Daoy (cell line): ENCODE measurements at regions not wholly inside any gene's neighbourhood (a gene's known extent, or its start where the extent isn't known, plus 50 kb on each side); places are given as distances from the start of the nearest gene placed in this dataset.

Source experiments
- DNase-seq: peaks from one replicate; pipeline ENCODE4 v3.0.0-alpha.2; 2015; ENCODE audit warnings: low read depth

DNA sequence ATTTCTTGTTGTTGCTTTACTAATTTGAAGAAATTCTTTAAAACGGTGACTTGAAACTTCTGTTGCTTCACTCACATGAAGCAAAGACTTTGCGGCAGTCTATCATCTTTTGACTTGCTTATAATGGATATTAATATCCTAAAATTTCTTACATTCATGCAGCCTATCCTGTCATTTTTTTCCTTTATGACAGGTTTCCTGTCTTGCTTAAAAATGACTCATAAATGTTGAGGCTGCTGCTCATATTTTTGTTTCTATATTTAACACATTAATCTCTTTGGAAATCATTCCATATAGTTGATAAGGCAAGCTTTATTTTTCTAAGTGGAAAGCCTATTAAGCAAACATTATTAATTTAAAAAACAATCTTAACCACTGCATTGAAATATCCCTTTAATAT lies 176.6 kb upstream of the GALNTL6 start:
- DNase-seq = no peak

DNA sequence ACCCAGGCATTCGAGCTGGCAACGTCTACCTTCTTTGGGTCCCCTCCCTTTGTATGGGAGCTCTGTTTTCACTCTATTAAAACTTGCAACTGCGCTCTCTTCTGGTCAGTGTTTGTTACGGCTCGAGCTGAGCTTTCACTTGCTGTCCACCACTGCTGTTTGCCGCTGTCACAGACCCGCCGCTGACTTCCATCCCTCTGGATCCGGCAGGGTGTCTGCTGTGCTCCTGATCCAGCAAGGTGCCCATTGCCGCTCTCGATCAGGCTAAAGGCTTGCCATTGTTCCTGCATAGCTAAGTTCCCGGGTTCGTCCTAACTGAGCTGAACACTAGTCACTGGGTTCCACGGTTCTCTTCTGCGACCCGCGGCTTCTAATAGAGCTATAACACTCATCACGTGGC lies 183.5 kb upstream of the GALNTL6 start:
- no peak for DNase-seq

DNA sequence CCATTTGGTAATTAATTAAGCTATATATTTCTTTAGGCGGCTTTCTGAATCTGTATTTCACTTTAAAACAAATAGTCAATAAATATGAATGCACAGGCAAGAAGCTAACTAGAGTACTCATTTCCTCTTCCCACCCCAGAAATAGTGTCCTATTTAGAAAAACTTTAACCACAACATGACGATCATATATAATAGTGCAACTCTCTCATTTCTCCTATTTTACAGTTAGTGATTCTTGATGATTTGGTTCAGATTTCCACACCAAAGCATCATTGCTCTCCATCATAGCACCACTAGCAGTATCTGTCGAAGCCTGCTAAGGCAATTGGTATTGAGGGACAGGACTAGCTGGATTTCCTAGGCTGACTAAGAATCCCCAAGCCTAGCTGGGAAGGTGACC lies 184.0 kb upstream of the GALNTL6 start:
- DNase-seq = no peak

DNA sequence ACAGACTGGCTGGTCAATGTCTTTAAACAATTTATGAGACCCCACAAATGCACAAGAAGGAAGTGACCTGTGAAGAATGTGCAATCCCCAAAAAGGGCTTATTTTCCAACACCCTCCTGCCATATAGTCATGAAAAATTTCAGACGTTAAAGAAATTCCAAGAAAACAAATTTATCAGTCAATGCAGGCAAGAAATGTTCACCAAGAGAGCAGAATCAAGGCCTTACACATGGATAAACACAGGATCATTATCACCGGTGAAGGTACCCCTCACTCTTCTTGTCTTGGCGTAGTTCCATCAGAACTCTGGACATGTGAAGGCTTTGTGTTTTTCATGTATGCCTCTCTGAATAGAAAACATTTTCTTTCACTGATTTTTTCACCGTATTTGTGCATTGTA lies 186.7 kb upstream of the GALNTL6 start:
- no peak for DNase-seq

DNA sequence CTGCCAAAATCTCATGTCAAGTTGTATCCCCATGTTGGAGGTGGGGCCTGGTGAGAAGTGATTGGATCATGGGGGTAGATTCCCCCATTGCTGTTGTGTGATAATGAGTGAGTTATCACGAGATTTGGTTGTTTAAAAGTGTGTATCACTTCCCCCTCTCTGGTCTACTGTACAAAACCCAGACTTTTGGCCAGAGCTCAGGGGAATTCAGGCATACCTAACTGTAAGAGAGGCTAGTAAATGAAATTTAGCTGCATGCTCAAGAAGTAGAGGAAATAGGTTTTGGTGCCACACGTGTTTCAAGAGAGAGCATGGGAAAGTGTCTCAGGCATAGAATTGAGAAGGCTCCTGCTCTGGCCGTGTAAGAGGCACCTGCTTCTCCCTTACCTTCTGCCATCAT lies 190.5 kb upstream of the GALNTL6 start:
- no peak for DNase-seq

DNA sequence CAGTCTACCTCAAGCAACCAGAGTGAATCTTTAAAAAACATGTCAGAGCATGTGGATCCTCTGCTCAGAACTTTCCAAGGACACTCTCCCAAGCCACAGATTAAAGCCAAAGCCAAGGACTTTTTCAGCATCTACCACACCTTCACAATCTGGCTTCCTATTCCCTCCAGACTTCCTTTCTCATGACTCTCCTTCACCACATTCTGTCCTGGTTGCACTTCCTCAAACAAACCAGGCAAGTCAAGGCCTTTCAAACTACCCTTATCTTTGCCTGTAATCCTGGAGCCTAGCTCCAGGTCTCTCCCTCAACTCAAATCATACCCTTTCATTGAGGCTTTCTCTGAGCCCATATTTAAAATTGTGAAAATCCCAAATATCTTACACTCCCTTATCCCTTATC lies 191.6 kb upstream of the GALNTL6 start:
- no peak for DNase-seq

DNA sequence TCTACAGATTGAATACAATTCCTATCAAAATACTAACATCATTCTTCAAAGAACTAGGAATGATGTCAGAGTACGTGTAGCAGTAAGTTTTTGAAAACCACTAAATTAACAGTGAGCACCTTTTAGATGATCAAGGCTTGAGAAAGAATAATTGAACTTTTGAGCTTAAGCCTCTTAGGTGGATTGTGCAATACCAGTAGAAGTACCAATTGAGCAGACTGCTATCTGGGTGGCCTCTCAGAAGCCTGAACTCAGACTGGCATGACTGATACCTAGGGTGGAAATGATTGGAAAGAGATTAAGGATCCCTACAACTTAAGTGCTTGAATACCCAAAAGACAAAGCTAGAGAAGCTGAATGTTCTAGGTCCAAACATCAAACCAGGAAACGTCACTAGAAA lies 200.3 kb upstream of the GALNTL6 start:
- DNase-seq = no peak

DNA sequence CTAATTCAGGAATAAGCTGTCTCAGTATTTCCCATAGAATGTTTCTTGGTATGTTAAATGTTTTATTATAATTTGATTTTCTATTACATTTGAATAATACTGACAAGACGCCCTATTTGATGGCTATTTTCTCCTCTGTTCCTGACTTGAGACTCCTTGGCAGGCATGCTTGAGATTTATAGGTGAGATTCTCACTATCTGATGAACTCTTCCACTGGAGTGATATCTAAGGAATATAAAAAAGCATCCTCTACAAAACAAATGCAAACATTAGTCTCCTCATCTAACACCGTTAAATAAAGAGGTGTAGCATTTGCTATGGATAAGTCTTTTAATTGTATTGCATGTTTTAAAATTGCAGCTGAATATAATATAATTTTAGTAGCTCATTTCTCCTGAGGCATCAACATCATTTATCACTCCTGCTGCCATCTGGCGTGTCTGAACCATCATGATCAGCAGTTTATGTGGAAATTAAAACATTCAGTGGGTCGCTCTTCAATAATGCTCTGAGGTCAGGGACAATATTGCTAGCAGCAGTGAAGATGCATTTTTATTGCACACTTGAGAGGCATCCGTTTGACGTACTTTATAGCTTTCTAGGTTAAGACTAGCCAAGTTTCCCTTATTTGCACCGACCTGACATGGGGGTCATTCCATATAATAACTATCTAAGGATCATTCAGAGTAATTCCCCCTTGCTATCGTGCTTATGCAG lies 210.4 kb upstream of the GALNTL6 start:
- DNase-seq = no peak

DNA sequence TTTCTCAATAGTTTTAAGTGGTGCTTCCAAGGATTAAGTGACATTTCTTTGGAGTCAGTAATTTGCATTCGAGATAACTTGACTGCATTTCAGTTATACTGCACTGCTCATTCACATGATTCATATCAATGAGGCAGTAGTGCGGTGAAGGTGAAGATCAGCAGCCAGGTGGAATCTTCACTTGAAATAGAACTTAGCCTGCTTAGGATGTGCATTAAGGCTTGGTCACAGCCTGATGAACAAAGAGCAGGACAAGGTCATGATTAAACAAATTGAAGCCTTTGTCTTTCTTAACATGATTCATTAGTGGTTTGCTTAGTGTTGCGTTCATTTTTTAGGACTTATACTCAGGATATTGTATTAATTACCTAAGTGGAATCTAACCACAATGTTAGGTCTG lies 212.1 kb upstream of the GALNTL6 start:
- DNase-seq = no peak

DNA sequence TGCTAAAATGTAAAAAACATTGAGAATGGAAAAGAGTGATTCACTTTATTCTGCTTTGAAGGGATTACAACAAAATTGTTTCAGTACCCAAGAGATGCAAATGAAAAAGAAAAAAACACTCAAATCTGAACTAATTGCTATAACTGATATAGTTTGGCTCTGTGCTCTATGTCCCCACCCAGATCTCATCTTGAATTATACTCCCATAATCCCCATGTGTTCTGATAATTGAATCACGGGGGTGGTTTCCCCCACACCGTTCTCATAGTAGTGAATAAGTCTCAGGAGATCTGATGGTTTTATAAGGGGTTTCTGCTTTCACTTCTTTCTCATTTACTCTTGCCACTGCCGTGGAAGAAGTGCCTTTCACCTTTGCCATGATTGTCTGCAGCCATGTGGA lies 213.6 kb upstream of the GALNTL6 start:
- no peak for DNase-seq

DNA sequence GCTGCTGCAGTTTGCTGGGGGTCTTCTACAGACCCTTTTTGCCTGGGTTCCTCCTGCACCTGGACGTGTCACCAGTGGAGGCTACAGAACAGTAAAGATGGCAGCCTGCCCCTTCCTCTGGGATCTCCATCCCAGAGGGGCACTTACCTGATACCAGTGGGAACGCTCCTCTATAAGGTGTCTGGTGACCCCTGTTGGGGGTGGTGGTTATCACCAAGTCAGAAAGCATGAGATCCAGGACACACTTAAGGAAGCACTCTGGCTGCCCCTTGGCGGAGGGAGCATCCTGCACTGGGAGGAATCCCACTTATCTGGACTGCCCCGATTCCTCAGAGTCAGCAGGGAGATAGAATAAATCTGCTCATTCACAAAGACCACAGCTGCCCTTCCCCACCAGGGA lies 218.9 kb upstream of the GALNTL6 start:
- DNase-seq = no peak

DNA sequence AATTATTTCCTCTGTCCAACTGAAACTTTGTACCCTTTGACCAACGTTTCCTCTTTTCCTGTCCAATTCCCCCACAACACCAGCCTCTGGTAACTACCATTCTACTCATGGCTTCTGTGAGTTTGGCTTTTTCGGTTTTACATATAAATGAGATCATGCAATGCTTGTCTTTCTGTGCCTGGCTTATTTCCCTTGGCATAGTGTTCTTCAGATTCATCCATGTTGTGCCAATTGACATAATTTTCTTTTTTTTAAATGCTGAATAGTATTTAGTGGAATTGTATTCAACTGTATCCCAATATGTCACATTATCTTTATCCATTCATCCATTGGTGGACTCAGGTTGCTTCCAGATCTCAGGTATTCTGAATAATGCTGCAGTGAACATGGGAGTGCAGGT lies 222.5 kb upstream of the GALNTL6 start:
- no peak for DNase-seq

DNA sequence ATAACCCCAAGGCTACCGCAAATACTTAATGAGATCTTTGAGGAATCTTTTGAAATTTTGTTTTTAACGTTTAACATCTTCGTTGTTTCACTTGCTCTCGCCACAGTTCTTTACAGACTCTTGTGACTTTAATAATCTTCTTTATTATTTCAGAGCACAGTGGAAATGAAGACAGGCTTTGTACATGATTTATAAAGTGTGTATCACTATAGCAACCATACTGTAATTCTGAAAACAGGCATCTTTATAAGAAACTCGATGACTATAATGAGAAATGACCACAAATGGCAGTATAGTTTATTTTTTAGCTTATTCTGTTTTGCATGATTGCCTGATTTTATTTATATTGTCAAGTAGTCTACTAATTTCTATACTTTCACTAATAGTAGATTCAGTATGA lies 224.4 kb upstream of the GALNTL6 start:
- DNase-seq = no peak

DNA sequence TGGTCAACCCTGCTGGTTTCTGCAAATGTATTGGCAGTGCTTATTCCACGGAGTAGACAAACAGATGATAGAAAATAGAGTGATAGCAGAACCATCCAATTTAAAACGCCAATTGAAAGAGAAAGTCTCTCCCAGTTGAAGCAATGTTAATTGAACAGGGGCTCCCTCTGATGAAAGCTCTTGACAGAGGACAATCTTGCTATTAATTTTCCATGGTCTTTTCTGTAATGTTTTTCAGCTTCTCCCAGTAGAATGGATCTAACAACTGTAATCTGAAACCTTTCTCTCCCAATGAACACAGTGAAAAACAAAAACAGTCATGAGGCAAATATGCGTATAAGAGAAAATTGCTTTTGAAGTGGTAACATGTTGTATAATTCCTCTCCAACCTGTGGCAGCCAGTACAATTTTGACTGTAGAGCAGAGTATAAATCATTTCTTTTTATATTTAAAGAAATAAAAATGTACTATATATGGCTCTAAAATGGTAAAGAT lies 225.1 kb upstream of the GALNTL6 start:
- DNase-seq = no peak

DNA sequence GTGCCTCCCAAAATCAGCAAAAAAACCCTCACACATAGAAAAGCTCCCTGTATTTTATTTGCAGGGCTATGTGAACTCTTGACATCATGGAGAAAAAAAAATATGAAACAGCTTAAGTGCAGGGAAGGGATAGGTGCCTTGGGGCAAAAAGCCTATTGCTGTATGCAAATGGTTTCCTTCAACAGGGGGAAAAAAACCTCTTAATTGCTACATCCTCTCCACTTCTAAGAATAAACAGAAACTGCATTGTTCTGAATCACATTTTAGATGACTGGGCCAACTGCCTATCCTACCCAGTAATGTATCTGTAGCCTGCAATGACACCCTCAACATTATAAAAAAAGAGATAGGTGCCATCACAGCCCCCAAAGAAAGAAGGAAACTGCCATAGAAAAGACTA lies 229.4 kb upstream of the GALNTL6 start:
- DNase-seq = no peak

DNA sequence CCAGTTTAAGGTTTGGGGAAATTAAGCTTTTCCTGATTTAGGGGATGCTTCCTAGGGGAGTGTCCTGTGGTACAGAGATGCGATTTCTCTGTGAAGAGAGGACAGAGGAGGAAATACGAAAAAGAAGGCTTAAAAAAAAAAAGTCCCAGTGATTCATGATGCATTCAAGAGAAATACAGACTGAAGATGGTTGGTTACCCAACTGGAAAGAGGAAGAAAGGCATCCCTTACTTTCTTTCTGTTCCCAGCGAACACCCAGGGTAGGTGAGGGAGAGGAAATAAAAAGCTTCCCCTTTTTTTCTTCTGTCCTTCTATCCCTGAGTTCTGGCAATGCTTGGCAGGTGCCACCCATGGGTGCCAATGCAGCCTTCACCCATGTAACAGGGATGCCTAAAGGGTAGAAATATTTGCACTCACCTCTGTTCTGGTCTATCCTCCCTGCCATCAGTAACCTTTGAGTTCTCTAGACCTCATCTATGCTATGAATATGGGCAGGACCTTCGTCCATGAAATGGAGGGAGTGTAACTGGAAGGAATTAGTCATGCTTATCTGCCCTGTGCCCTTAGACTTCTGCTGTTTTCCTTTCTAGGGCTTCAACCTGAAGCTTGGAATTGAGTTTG lies 230.1 kb upstream of the GALNTL6 start:
- DNase-seq = no peak

DNA sequence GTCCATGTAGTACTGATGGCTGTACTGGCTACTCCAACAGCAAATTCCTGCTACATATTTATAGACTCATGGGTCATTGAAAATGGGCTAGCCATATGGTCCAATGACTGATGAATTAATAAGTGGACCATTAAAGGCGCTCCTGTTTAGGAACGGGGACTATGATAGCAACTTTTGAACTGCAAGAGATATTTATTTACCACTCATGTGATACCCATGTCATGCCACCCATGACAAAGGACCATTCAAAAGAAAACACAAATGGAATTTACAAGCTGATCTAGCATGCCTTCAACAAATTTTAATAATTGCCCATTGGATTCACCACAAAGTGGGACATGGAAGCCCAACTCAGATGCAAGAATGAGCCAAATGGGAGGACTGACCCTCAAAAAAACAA lies 240.0 kb upstream of the GALNTL6 start:
- no peak for DNase-seq

DNA sequence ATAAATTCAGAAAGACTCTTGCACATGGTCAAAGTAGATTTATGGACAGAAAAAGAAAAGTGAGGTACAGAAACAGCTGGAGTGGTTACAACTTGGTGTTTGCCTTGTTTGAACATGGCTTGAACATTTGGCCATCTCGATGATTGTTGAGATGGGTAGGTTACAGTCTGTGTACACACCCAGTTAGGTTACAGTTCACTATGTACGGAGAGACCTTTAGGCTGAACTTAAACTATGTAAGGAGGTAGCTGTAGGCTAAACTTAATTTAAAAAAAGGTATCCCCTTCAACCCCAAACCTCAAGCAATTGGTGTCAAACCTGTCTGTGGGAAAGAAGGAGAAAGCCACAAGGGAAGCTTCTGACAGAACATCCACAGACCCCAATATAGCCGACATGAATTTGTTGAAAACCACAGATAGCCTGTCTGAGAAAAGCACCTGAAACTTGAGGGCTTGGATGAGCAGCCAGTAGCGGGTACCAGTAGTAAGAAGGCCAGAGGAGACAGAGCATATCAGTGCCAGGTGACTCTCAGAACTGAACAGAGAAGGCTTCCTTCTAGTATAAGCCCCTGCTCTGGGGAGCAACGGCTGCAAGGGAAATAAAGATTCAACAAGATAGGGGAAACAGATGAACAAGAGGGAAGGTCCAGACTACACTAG lies 247.9 kb upstream of the GALNTL6 start:
- no peak for DNase-seq

DNA sequence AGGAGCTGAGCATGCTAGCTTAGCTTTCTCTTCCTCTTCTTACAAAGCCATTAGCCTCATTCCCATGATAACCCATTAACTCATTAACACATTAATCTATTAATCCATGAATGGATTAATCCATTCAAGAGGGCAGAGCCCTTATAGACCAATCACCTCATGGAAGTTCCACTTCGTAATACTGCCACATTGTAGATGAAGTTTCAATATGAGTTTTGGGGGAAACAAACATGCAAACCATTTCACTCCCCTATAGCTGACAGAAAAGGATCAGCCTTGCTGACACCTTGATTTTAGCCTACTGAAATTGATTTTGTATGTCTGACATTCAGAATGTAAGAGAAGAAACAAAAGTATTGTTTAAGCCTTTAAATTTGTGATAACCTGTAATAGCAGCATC lies 251.8 kb upstream of the GALNTL6 start:
- no peak for DNase-seq

DNA sequence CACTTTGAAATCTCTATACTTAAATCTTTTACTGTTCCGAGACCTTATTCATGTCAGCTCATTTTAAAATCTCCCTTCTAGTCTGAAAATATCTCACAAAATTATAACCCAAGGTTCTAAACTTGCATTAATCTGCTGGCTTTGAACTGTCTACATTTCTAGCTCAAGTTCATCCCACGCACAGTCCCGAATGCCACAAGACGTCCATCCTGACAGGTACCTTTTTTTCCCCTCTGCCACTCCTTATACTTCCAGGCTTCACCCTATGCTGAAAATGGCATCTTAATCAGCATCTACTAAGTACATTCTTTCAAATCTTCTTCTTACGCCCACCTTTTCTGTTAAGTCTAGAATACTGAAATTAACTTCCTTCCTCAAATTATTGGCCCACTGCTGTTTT lies 259.2 kb upstream of the GALNTL6 start:
- DNase-seq = no peak

DNA sequence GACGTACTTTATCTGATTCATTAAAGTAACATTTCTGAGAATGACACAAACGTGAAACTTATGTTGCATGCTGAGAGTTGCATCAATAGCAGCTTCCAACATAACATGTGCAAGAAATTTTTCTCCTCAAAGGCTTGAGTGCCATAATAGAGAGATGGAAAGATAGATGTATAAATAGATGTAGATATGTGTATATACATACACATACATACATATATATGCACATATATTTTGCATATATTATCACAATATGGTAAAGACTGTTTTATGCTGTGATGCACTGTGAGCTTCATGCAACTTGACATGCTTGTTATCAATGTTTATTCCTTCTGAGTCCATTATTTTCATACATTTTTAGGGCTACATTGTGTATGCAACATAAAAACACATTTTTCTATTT lies 270.6 kb upstream of the GALNTL6 start:
- DNase-seq = no peak

DNA sequence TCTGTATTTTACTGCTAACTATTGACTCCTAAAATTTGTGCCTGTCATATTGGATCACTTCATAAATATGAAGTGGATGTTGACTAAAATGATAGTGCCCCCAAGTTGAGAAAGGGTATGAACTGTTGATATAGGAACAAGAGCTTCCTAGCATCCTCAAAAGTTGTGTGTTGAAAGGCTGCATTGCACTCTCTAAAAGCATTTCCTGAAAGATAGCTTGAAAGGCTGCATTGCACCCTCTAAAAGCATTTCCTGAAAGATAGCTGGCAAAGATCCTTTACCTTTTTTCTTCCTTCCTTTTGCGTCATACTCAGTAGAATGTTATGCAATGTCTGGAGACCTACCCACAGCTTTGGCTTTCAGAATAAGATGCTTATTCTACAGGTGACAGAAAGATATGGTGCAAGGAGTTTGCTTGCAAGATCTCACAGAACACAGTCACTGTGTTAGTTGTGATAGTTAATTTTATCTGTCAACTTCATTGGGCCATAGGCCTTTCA lies 274.6 kb upstream of the GALNTL6 start:
- no peak for DNase-seq

DNA sequence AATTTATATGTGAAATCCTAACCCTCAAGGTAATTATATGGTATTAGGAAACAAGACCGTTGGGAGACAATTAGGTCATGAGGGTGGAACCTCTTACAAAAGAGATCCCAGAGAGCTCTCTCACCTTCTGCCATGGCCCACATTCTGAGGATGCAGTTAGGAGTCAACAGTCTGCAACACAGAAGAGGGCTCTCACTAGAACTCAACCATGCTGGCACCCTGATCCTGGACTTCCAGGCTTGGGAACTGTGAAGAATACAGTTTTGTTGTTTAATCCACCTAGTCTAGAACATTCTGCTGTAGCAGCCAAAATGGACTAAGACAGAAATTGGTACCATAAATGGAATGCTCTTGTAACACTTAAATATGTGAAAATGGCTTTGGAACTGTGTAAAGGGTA lies 278.8 kb upstream of the GALNTL6 start:
- no peak for DNase-seq
